ENCODE measurements at regions not wholly inside any gene's neighbourhood (a gene's known extent, or its start where the extent isn't known, plus 50 kb on each side); places are given as distances from the start of the nearest gene placed in this dataset.

- H3K27ac ChIP-seq (replicated peaks; ENCODE audit: low read length): no peak overlapping the region
- H3K4me1 ChIP-seq (ENCODE audit: control insufficient read depth in 2 of 2, insufficient read depth in 1 of 2, low read depth in 1 of 2, low read length in 2 of 2): no peaks in the 10 kb centered on the region
- no peak overlapping the region for H3K4ac ChIP-seq (ENCODE audit: low read length)
- H3K27me3 ChIP-seq (ENCODE audit: control insufficient read depth in 3 of 3, insufficient read depth in 3 of 3, low read depth in 1 of 3, low read length in 3 of 3): no peaks in the 10 kb centered on the region
- WGBS, 2 donors (ENCODE audit: extremely low coverage in 2 of 2, insufficient read length in 2 of 2, insufficient replicate concordance in 1 of 2): no CpG with 5 or more reads among the region's 5 CpGs
- H3K79me1 ChIP-seq (ENCODE audit: low read depth, low read length): no peaks in the 10 kb centered on the region
- no peak overlapping the region for H3K9ac ChIP-seq (ENCODE audit: low read depth, low read length, poor library complexity)
- no peaks in the 10 kb centered on the region for H3K9me3 ChIP-seq (replicated peaks in 1 of 2; ENCODE audit: control insufficient read depth in 2 of 2, insufficient read depth in 1 of 2, low read depth in 1 of 2, low read length in 2 of 2)
- DNase-seq (ENCODE audit: low spot score): no peak
- H2BK15ac ChIP-seq (ENCODE audit: low read length): no peak overlapping the region
- no peak overlapping the region for H4K8ac ChIP-seq (ENCODE audit: low read depth, low read length)
- no peak overlapping the region for H3K23ac ChIP-seq (ENCODE audit: low read depth, low read length, poor library complexity)
- no peaks in the 10 kb centered on the region for H3K36me3 ChIP-seq (replicated peaks in 1 of 2; ENCODE audit: control insufficient read depth in 2 of 2, insufficient read depth in 2 of 2, low read length in 2 of 2)
- no peak overlapping the region for H3K4me3 ChIP-seq (ENCODE audit: low read length in 2 of 2)
- H2AK5ac ChIP-seq (ENCODE audit: low read depth, low read length): no peak overlapping the region
- H2BK120ac ChIP-seq (ENCODE audit: low read depth, low read length): no peak overlapping the region
- H2BK12ac ChIP-seq (ENCODE audit: low read length): no peak overlapping the region
- H3K4me2 ChIP-seq (ENCODE audit: insufficient read depth, low read length, poor library complexity, severe bottlenecking): no peak overlapping the region
- no peak overlapping the region for H2AFZ ChIP-seq (ENCODE audit: low read length)
- H4K91ac ChIP-seq (ENCODE audit: low read depth, low read length, poor library complexity): no peak overlapping the region
- H3K14ac ChIP-seq (ENCODE audit: low read length): no peak overlapping the region
- H2BK5ac ChIP-seq (ENCODE audit: low read length): no peak overlapping the region
- H3K18ac ChIP-seq (ENCODE audit: low read length): no peak overlapping the region
Measured at GRCh38 chr18:38525039-38525438, 959.4 kb upstream of the CELF4 start.

GRCh38 chr18:38520786-38521185 is 955.2 kb upstream of the CELF4 start:
- H3K4me1 ChIP-seq (ENCODE audit: control insufficient read depth in 2 of 2, insufficient read depth in 1 of 2, low read depth in 1 of 2, low read length in 2 of 2): peaks cover 0 to 2% of the 10 kb centered on the region in 2 donors
- H2AK5ac ChIP-seq (ENCODE audit: low read depth, low read length): no peak overlapping the region
- no peak overlapping the region for H3K14ac ChIP-seq (ENCODE audit: low read length)
- no peak overlapping the region for H3K27ac ChIP-seq (replicated peaks; ENCODE audit: low read length)
- H4K91ac ChIP-seq (ENCODE audit: low read depth, low read length, poor library complexity): no peak overlapping the region
- no peak overlapping the region for H3K18ac ChIP-seq (ENCODE audit: low read length)
- H3K9me3 ChIP-seq (replicated peaks in 1 of 2; ENCODE audit: control insufficient read depth in 2 of 2, insufficient read depth in 1 of 2, low read depth in 1 of 2, low read length in 2 of 2): no peaks in the 10 kb centered on the region
- H3K4me3 ChIP-seq (ENCODE audit: low read length in 2 of 2): no peak overlapping the region
- DNase-seq (ENCODE audit: low spot score): no peak
- no peak overlapping the region for H3K4me2 ChIP-seq (ENCODE audit: insufficient read depth, low read length, poor library complexity, severe bottlenecking)
- H3K4ac ChIP-seq (ENCODE audit: low read length): no peak overlapping the region
- no peak overlapping the region for H2BK12ac ChIP-seq (ENCODE audit: low read length)
- H3K23ac ChIP-seq (ENCODE audit: low read depth, low read length, poor library complexity): no peak overlapping the region
- no peak overlapping the region for H2BK120ac ChIP-seq (ENCODE audit: low read depth, low read length)
- no peak overlapping the region for H2BK15ac ChIP-seq (ENCODE audit: low read length)
- H3K27me3 ChIP-seq (ENCODE audit: control insufficient read depth in 3 of 3, insufficient read depth in 3 of 3, low read depth in 1 of 3, low read length in 3 of 3): no peaks in the 10 kb centered on the region
- no peak overlapping the region for H2AFZ ChIP-seq (ENCODE audit: low read length)
- H2BK5ac ChIP-seq (ENCODE audit: low read length): no peak overlapping the region
- H3K79me1 ChIP-seq (ENCODE audit: low read depth, low read length): no peaks in the 10 kb centered on the region
- H4K8ac ChIP-seq (ENCODE audit: low read depth, low read length): no peak overlapping the region
- no peak overlapping the region for H3K9ac ChIP-seq (ENCODE audit: low read depth, low read length, poor library complexity)
- no CpG with 5 or more reads among the region's 5 CpGs for WGBS, 2 donors (ENCODE audit: extremely low coverage in 2 of 2, insufficient read length in 2 of 2, insufficient replicate concordance in 1 of 2)
- no peaks in the 10 kb centered on the region for H3K36me3 ChIP-seq (replicated peaks in 1 of 2; ENCODE audit: control insufficient read depth in 2 of 2, insufficient read depth in 2 of 2, low read length in 2 of 2)

GRCh38 chr18:38502539-38502938 is 936.9 kb upstream of the CELF4 start:
- Histone ChIP-seq H2BK15ac (ENCODE audit: low read length) (no peak overlapping the region), H4K8ac (ENCODE audit: low read depth, low read length) (no peak overlapping the region)

GRCh38 chr18:38497266-38497665 is 931.7 kb upstream of the CELF4 start:
- H2BK5ac ChIP-seq (ENCODE audit: low read length): no peak overlapping the region
- H4K8ac ChIP-seq (ENCODE audit: low read depth, low read length): no peak overlapping the region
- no peak overlapping the region for H2AFZ ChIP-seq (ENCODE audit: low read length)
- H3K9me3 ChIP-seq (replicated peaks in 1 of 2; ENCODE audit: control insufficient read depth in 2 of 2, insufficient read depth in 1 of 2, low read depth in 1 of 2, low read length in 2 of 2): no peaks in the 10 kb centered on the region
- no peak overlapping the region for H3K18ac ChIP-seq (ENCODE audit: low read length)
- no peak overlapping the region for H2AK5ac ChIP-seq (ENCODE audit: low read depth, low read length)
- no peak overlapping the region for H2BK15ac ChIP-seq (ENCODE audit: low read length)
- no peak overlapping the region for H3K9ac ChIP-seq (ENCODE audit: low read depth, low read length, poor library complexity)
- no peak overlapping the region for H3K4me2 ChIP-seq (ENCODE audit: insufficient read depth, low read length, poor library complexity, severe bottlenecking)
- H2BK120ac ChIP-seq (ENCODE audit: low read depth, low read length): no peak overlapping the region
- no peak overlapping the region for H3K4me3 ChIP-seq (ENCODE audit: low read length in 2 of 2)
- H3K36me3 ChIP-seq (replicated peaks in 1 of 2; ENCODE audit: control insufficient read depth in 2 of 2, insufficient read depth in 2 of 2, low read length in 2 of 2): no peaks in the 10 kb centered on the region
- no peak overlapping the region for H3K23ac ChIP-seq (ENCODE audit: low read depth, low read length, poor library complexity)
- no peaks in the 10 kb centered on the region for H3K79me1 ChIP-seq (ENCODE audit: low read depth, low read length)
- H3K27me3 ChIP-seq (ENCODE audit: control insufficient read depth in 3 of 3, insufficient read depth in 3 of 3, low read depth in 1 of 3, low read length in 3 of 3): no peaks in the 10 kb centered on the region
- WGBS, 2 donors (ENCODE audit: extremely low coverage in 2 of 2, insufficient read length in 2 of 2, insufficient replicate concordance in 1 of 2): no CpG with 5 or more reads among the region's 2 CpGs
- H3K4me1 ChIP-seq (ENCODE audit: control insufficient read depth in 2 of 2, insufficient read depth in 1 of 2, low read depth in 1 of 2, low read length in 2 of 2): no peaks in the 10 kb centered on the region
- H2BK12ac ChIP-seq (ENCODE audit: low read length): no peak overlapping the region
- no peak for DNase-seq (ENCODE audit: low spot score)
- H3K14ac ChIP-seq (ENCODE audit: low read length): no peak overlapping the region
- no peak overlapping the region for H4K91ac ChIP-seq (ENCODE audit: low read depth, low read length, poor library complexity)
- no peak overlapping the region for H3K4ac ChIP-seq (ENCODE audit: low read length)
- no peak overlapping the region for H3K27ac ChIP-seq (replicated peaks; ENCODE audit: low read length)

More at GRCh38 chr18:38502539-38502938, 936.9 kb upstream of the CELF4 start:
- H3K27me3 ChIP-seq (ENCODE audit: control insufficient read depth in 3 of 3, insufficient read depth in 3 of 3, low read depth in 1 of 3, low read length in 3 of 3): no peaks in the 10 kb centered on the region
- no peak overlapping the region for H3K18ac ChIP-seq (ENCODE audit: low read length)
- no peaks in the 10 kb centered on the region for H3K36me3 ChIP-seq (replicated peaks in 1 of 2; ENCODE audit: control insufficient read depth in 2 of 2, insufficient read depth in 2 of 2, low read length in 2 of 2)
- H3K27ac ChIP-seq (replicated peaks; ENCODE audit: low read length): no peak overlapping the region
- no peak overlapping the region for H3K14ac ChIP-seq (ENCODE audit: low read length)
- H3K9me3 ChIP-seq (replicated peaks in 1 of 2; ENCODE audit: control insufficient read depth in 2 of 2, insufficient read depth in 1 of 2, low read depth in 1 of 2, low read length in 2 of 2): no peaks in the 10 kb centered on the region
- no peak overlapping the region for H3K9ac ChIP-seq (ENCODE audit: low read depth, low read length, poor library complexity)
- H2BK5ac ChIP-seq (ENCODE audit: low read length): no peak overlapping the region
- no peaks in the 10 kb centered on the region for H3K4me1 ChIP-seq (ENCODE audit: control insufficient read depth in 2 of 2, insufficient read depth in 1 of 2, low read depth in 1 of 2, low read length in 2 of 2)
- H2AK5ac ChIP-seq (ENCODE audit: low read depth, low read length): no peak overlapping the region
- no CpG with 5 or more reads among the region's 1 CpG for WGBS, 2 donors (ENCODE audit: extremely low coverage in 2 of 2, insufficient read length in 2 of 2, insufficient replicate concordance in 1 of 2)
- no peak overlapping the region for H2AFZ ChIP-seq (ENCODE audit: low read length)
- H4K91ac ChIP-seq (ENCODE audit: low read depth, low read length, poor library complexity): no peak overlapping the region
- DNase-seq (ENCODE audit: low spot score): no peak
- no peak overlapping the region for H3K4me3 ChIP-seq (ENCODE audit: low read length in 2 of 2)
- no peak overlapping the region for H3K23ac ChIP-seq (ENCODE audit: low read depth, low read length, poor library complexity)
- no peaks in the 10 kb centered on the region for H3K79me1 ChIP-seq (ENCODE audit: low read depth, low read length)
- no peak overlapping the region for H2BK12ac ChIP-seq (ENCODE audit: low read length)
- H3K4ac ChIP-seq (ENCODE audit: low read length): no peak overlapping the region
- H3K4me2 ChIP-seq (ENCODE audit: insufficient read depth, low read length, poor library complexity, severe bottlenecking): no peak overlapping the region
- H2BK120ac ChIP-seq (ENCODE audit: low read depth, low read length): no peak overlapping the region

All from neuronal stem cell (in vitro differentiated cells).